ENCODE measurements at regions not wholly inside any gene's neighbourhood (a gene's known extent, or its start where the extent isn't known, plus 50 kb on each side); places are given as distances from the start of the nearest gene placed in this dataset.

DNA sequence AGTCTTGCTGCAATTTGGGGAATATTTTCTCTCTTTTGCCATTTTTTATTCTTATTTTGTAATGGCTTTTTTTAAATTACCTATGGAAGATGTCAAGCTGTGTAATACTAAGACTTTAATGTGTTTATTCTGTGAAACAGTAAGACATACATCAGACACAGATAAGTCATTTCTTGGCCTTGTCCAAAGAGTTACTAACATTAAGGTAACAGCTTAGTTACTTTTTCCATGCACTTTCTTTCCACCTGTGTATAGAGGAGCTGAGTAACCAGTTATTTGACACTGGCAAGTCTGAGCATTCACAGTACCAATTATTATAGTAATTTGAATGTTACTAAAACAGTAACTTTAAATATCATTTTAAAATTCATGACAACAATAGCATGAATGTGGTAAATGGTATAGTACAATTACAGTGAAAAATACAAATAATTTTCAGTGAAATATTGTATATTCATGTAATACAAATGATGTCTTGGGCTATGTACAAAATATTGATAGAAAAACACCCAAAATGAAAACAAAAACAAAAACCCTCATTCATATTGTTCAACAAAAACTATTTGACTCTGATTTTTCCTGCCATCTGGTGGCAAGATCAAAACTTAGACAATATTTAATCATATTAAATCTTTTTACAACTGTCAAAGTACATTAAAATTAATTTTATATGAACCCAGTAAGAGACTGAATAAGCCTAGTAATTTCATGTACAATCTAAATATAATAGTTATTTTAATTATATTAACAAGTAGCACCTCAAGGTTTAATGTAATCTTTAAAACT, 259.8 kb upstream of the SEMA3A start:
- TF ChIP-seq, protein P1, sequence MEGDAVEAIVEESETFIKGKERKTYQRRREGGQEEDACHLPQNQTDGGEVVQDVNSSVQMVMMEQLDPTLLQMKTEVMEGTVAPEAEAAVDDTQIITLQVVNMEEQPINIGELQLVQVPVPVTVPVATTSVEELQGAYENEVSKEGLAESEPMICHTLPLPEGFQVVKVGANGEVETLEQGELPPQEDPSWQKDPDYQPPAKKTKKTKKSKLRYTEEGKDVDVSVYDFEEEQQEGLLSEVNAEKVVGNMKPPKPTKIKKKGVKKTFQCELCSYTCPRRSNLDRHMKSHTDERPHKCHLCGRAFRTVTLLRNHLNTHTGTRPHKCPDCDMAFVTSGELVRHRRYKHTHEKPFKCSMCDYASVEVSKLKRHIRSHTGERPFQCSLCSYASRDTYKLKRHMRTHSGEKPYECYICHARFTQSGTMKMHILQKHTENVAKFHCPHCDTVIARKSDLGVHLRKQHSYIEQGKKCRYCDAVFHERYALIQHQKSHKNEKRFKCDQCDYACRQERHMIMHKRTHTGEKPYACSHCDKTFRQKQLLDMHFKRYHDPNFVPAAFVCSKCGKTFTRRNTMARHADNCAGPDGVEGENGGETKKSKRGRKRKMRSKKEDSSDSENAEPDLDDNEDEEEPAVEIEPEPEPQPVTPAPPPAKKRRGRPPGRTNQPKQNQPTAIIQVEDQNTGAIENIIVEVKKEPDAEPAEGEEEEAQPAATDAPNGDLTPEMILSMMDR (IDR thresholded peaks at IDR 0.05; ENCODE audit: low read depth, low read length, missing control alignments) = no peak
- DNase-seq (ENCODE audit: extremely low read depth, low read depth) = no peak
- no peak overlapping the region for H3K4me3 ChIP-seq (replicated peaks; ENCODE audit: low read depth, low read length)

- DNase-seq (ENCODE audit: extremely low read depth, low read depth) = no peak
- H3K4me3 ChIP-seq (replicated peaks; ENCODE audit: low read depth, low read length) = no peak overlapping the region
- TF ChIP-seq, protein P1 (IDR thresholded peaks at IDR 0.05; ENCODE audit: low read depth, low read length, missing control alignments) = no peak
Measured at GRCh38 chr7:84452618-84453017, 258.0 kb upstream of the SEMA3A start.

GRCh38 chr7:84450772-84451171, 256.2 kb upstream of the SEMA3A start:
- no peak overlapping the region for H3K4me3 ChIP-seq (replicated peaks; ENCODE audit: low read depth, low read length)
- TF ChIP-seq, protein P1 (IDR thresholded peaks at IDR 0.05; ENCODE audit: low read depth, low read length, missing control alignments) = no peak
- no peak for DNase-seq (ENCODE audit: extremely low read depth, low read depth)

- TF ChIP-seq, protein P1 (IDR thresholded peaks at IDR 0.05; ENCODE audit: low read depth, low read length, missing control alignments) = no peak
- no peak overlapping the region for H3K4me3 ChIP-seq (replicated peaks; ENCODE audit: low read depth, low read length)
- DNase-seq (ENCODE audit: extremely low read depth, low read depth) = no peak
Measured at GRCh38 chr7:84447636-84448293, 253.2 kb upstream of the SEMA3A start.

- DNase-seq (ENCODE audit: extremely low read depth, low read depth) = no peak
- TF ChIP-seq, protein P1 (IDR thresholded peaks at IDR 0.05; ENCODE audit: low read depth, low read length, missing control alignments) = no peak
- H3K4me3 ChIP-seq (replicated peaks; ENCODE audit: low read depth, low read length) = no peak overlapping the region
Measured at GRCh38 chr7:84446991-84447480, 252.4 kb upstream of the SEMA3A start.

- no peak for DNase-seq (ENCODE audit: extremely low read depth, low read depth)
- TF ChIP-seq, protein P1 (IDR thresholded peaks at IDR 0.05; ENCODE audit: low read depth, low read length, missing control alignments) = no peak
- H3K4me3 ChIP-seq (replicated peaks; ENCODE audit: low read depth, low read length) = no peak overlapping the region
Measured at GRCh38 chr7:84425702-84426259, 231.2 kb upstream of the SEMA3A start.

Data from HFF-Myc (cell line).